ENCODE measurements at regions not wholly inside any gene's neighbourhood (a gene's known extent, or its start where the extent isn't known, plus 50 kb on each side); places are given as distances from the start of the nearest gene placed in this dataset.
"Not testable (repeated sequence)": the region's sequence is repeated elsewhere in the genome, so short reads cannot be mapped to it uniquely, and the experiment has no call there.

DNA sequence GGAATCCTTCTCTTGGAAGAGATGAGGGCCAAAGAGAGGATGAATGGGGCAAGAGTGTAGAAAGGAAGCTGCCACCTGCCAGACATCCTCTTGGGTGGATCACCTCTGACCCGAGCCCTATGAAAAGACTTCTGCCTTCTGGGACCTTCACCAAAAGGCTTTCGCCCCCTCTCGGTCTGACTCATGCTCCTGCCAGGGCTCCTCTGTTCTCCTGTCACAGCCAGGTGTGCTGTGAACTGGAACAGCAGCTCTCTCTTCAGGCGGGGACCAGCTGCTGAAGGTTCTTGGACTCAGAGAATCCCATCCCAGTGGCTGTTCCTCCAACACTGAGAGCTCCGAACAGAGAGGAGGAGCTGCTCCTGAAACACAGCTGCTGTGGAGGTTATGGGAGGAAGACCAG is 96.6 kb upstream of the AKAP13 start:
- TF ChIP-seq, protein P1, sequence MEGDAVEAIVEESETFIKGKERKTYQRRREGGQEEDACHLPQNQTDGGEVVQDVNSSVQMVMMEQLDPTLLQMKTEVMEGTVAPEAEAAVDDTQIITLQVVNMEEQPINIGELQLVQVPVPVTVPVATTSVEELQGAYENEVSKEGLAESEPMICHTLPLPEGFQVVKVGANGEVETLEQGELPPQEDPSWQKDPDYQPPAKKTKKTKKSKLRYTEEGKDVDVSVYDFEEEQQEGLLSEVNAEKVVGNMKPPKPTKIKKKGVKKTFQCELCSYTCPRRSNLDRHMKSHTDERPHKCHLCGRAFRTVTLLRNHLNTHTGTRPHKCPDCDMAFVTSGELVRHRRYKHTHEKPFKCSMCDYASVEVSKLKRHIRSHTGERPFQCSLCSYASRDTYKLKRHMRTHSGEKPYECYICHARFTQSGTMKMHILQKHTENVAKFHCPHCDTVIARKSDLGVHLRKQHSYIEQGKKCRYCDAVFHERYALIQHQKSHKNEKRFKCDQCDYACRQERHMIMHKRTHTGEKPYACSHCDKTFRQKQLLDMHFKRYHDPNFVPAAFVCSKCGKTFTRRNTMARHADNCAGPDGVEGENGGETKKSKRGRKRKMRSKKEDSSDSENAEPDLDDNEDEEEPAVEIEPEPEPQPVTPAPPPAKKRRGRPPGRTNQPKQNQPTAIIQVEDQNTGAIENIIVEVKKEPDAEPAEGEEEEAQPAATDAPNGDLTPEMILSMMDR (IDR thresholded peaks at IDR 0.05): not testable (repeated sequence)
- TF ChIP-seq POLR2A (IDR thresholded peaks at IDR 0.05): not testable (repeated sequence)

Data from uterus (tissue), 2 donors.